IMR-90 (cell line): ENCODE measurements at regions not wholly inside any gene's neighbourhood (a gene's known extent, or its start where the extent isn't known, plus 50 kb on each side); places are given as distances from the start of the nearest gene placed in this dataset.

ENCODE experiments used
- ATAC-seq: fragments of 200-7000 bp; cut with Tn5 transposase; 2 replicates; pipeline ENCODE4 v1.9.1; 2020; ENCODE audit warnings: low read depth, mild to moderate bottlenecking, moderate library complexity
- BruUV-seq: library from RNA; stranded (reverse); fragments of 400-500 nt; replicated peaks from 2 replicates; lab custom pipeline; 2021; lab: Mats Ljungman, UMichigan
- CTCF ChIA-PET: fragments of 300-600 bp; formaldehyde crosslinking; extraction: SDS; loops from one replicate; lab custom pipeline; 2021; ENCODE audit warnings: antibody characterized with exemption; lab: Yijun Ruan, JAX
- POLR2A ChIA-PET: fragments of 300-600 bp; sonication (Branson Sonifier 250); formaldehyde crosslinking; loops from one replicate; lab custom pipeline; 2022; ENCODE audit warnings: antibody characterized with exemption; ENCODE audit not compliant: unreplicated experiment; lab: Charles Lee
- DNase-seq: peaks from one replicate; pipeline ENCODE4 v3.0.0; 2013
- H2AFZ ChIP-seq: replicated peaks from 2 replicates; pipeline ENCODE3; 2013; ENCODE audit warnings: low read length, mild to moderate bottlenecking; ENCODE audit not compliant: poor library complexity
- H2AK5ac ChIP-seq: 2 replicates; pipeline ENCODE4 v1.6.1; 2013; ENCODE audit warnings: low read depth, low read length, inconsistent platforms
- H2AK9ac ChIP-seq: replicated peaks from 2 replicates; pipeline ENCODE3; 2013; ENCODE audit warnings: mild to moderate bottlenecking, low read depth, low read length, moderate library complexity; ENCODE audit not compliant: poor library complexity
- H2BK120ac ChIP-seq: 2 replicates; pipeline ENCODE4 v1.6.1; 2013; ENCODE audit warnings: low read depth, low read length, inconsistent platforms
- H2BK15ac ChIP-seq: 3 replicates; pipeline ENCODE4 v1.6.1; 2013; ENCODE audit warnings: low read depth, low read length, inconsistent platforms
- H2BK20ac ChIP-seq: 2 replicates; pipeline ENCODE4 v1.6.1; 2013; ENCODE audit warnings: low read depth, mild to moderate bottlenecking, inconsistent platforms, low read length, moderate library complexity
- H2BK5ac ChIP-seq: 2 replicates; pipeline ENCODE4 v1.6.1; 2013; ENCODE audit warnings: mild to moderate bottlenecking, low read depth, low read length, inconsistent platforms; ENCODE audit not compliant: poor library complexity, severe bottlenecking
- H3K14ac ChIP-seq: replicated peaks from 2 replicates; pipeline ENCODE4 v1.6.1; 2013; ENCODE audit warnings: low read depth, low read length, inconsistent platforms
- H3K18ac ChIP-seq: 2 replicates; pipeline ENCODE4 v1.6.1; 2013; ENCODE audit warnings: low read depth, low read length, control low read depth
- H3K23ac ChIP-seq: 2 replicates; pipeline ENCODE4 v1.6.1; 2013; ENCODE audit warnings: low read depth, low read length, inconsistent platforms
- H3K27ac ChIP-seq: 2 replicates; pipeline ENCODE4 v1.5.1; 2013; ENCODE audit warnings: mild to moderate bottlenecking, control low read depth, low read length; ENCODE audit not compliant: insufficient read depth
- H3K27me3 ChIP-seq: 2 replicates; pipeline ENCODE4 v1.6.1; 2013; ENCODE audit warnings: low read length; ENCODE audit not compliant: control insufficient read depth, insufficient read depth
- H3K36me3 ChIP-seq: 2 replicates; pipeline ENCODE4 v1.6.1; 2013; ENCODE audit warnings: low read length, mixed read lengths; ENCODE audit not compliant: control insufficient read depth, insufficient read depth
- H3K4ac ChIP-seq: 2 replicates; pipeline ENCODE4 v1.6.1; 2013; ENCODE audit warnings: low read depth, low read length, inconsistent platforms
- H3K4me1 ChIP-seq: 2 replicates; pipeline ENCODE4 v1.6.1; 2013; ENCODE audit warnings: low read length, mixed read lengths; ENCODE audit not compliant: control insufficient read depth, insufficient read depth
- H3K4me2 ChIP-seq: 2 replicates; pipeline ENCODE4 v1.6.1; 2013; ENCODE audit warnings: low read depth, mild to moderate bottlenecking, control low read depth, low read length, moderate library complexity
- H3K4me3 ChIP-seq: 2 replicates; pipeline ENCODE4 v1.5.1; 2013; ENCODE audit warnings: low read depth, mild to moderate bottlenecking, control low read depth, low read length, moderate library complexity; ENCODE audit not compliant: insufficient read depth
- H3K56ac ChIP-seq: 2 replicates; pipeline ENCODE4 v1.6.1; 2013; ENCODE audit warnings: low read length, inconsistent platforms; ENCODE audit not compliant: insufficient read depth; ENCODE audit errors: extremely low read depth
- H3K79me1 ChIP-seq, 2 experiments: 2 replicates each; pipeline ENCODE4 v1.6.1; 2013; ENCODE audit warnings: low read length in 2 of 2, inconsistent platforms in 1 of 2, low read depth in 1 of 2
- H3K9ac ChIP-seq: 2 replicates; pipeline ENCODE4 v1.6.1; 2013; ENCODE audit warnings: low read depth, low read length, control low read depth
- H3K9me1 ChIP-seq: 2 replicates; pipeline ENCODE4 v1.6.1; 2013; ENCODE audit warnings: low read length, inconsistent platforms; ENCODE audit not compliant: insufficient read depth
- H3K9me3 ChIP-seq: 2 replicates; pipeline ENCODE4 v1.6.1; 2013; ENCODE audit warnings: low read length; ENCODE audit not compliant: control insufficient read depth, insufficient read depth
- H4K20me1 ChIP-seq: 2 replicates; pipeline ENCODE4 v1.6.1; 2013; ENCODE audit warnings: low read length, inconsistent platforms; ENCODE audit not compliant: insufficient read depth
- H4K5ac ChIP-seq: 2 replicates; pipeline ENCODE4 v1.6.1; 2013; ENCODE audit warnings: mild to moderate bottlenecking, low read depth, low read length, control low read depth
- H4K8ac ChIP-seq, 2 experiments: 2 replicates each; pipeline ENCODE4 v1.6.1; 2013; ENCODE audit warnings: low read depth in 2 of 2, low read length in 2 of 2, control low read depth in 1 of 2, inconsistent platforms in 1 of 2
- H4K91ac ChIP-seq: 2 replicates; pipeline ENCODE4 v1.6.1; 2013; ENCODE audit warnings: low read depth, low read length, inconsistent platforms; ENCODE audit not compliant: insufficient read depth
- BHLHE40 ChIP-seq: fragments of 150-350 bp; IDR thresholded peaks from 2 replicates; pipeline ENCODE4 v1.6.1; 2016; ENCODE audit warnings: mild to moderate bottlenecking, low read depth, low read length
- CEBPB ChIP-seq: IDR thresholded peaks from 2 replicates; pipeline ENCODE4 v1.6.1; 2012; ENCODE audit warnings: low read depth, low read length, improper control_type of control experiment
- CHD1 ChIP-seq: IDR thresholded peaks from 2 replicates; pipeline ENCODE4 v1.6.1; 2012; ENCODE audit warnings: low read depth, low read length, improper control_type of control experiment
- FOS ChIP-seq: fragments of 150-350 bp; IDR thresholded peaks from 2 replicates; pipeline ENCODE4 v1.6.1; 2016; ENCODE audit warnings: low read depth, low read length
- MAFK ChIP-seq: IDR thresholded peaks from 2 replicates; pipeline ENCODE4 v1.6.1; 2012; ENCODE audit warnings: low read depth, low read length, improper control_type of control experiment
- MAZ ChIP-seq: IDR thresholded peaks from 2 replicates; pipeline ENCODE4 v1.6.1; 2012; ENCODE audit warnings: low read depth, mild to moderate bottlenecking, low read length, improper control_type of control experiment, moderate library complexity, borderline replicate concordance
- MXI1 ChIP-seq: IDR thresholded peaks from 2 replicates; pipeline ENCODE4 v1.6.1; 2012; ENCODE audit warnings: low read depth, mild to moderate bottlenecking, low read length, moderate library complexity, borderline replicate concordance
- NFE2L2 ChIP-seq: fragments of 150-350 bp; IDR thresholded peaks from 2 replicates; pipeline ENCODE4 v1.6.1; 2016; ENCODE audit warnings: low read depth, mild to moderate bottlenecking, low read length
- POLR2A ChIP-seq: IDR thresholded peaks from 2 replicates; pipeline ENCODE4 v1.6.1; 2012; ENCODE audit warnings: mild to moderate bottlenecking, low read depth, low read length
- RAD21 ChIP-seq: IDR thresholded peaks from 2 replicates; pipeline ENCODE4 v1.6.1; 2012; ENCODE audit warnings: low read length, improper control_type of control experiment
- RCOR1 ChIP-seq: IDR thresholded peaks from 2 replicates; pipeline ENCODE4 v1.6.1; 2012; ENCODE audit warnings: mild to moderate bottlenecking, low read length, improper control_type of control experiment; ENCODE audit not compliant: insufficient replicate concordance
- RFX5 ChIP-seq: IDR thresholded peaks from 2 replicates; pipeline ENCODE4 v1.8.0; 2012; ENCODE audit warnings: low read depth, mild to moderate bottlenecking, low read length, moderate library complexity
- SMC3 ChIP-seq: fragments of 150-350 bp; IDR thresholded peaks from 2 replicates; pipeline ENCODE4 v1.6.1; 2016; ENCODE audit warnings: low read depth, mild to moderate bottlenecking, antibody characterized with exemption, low read length, moderate library complexity
- dilution Hi-C: fragments of 300-500 bp; cut with HindIII; formaldehyde crosslinking; loops from one replicate; pipeline ENCODE4 v1.14.3; 2018; ENCODE audit warnings: low sequenced_read_pairs; ENCODE audit not compliant: unreplicated experiment
- in situ Hi-C: fragments of 300-500 bp; cut with MboI; formaldehyde crosslinking; loops from 3 replicates; pipeline ENCODE4 v1.14.3; 2019; ENCODE audit warnings: low sequenced_read_pairs, inconsistent platforms, mixed read lengths
- intact Hi-C: fragments of 100-400 bp; cut with micrococcal nuclease; formaldehyde crosslinking; loops from 2 replicates; pipeline ENCODE4 v1.10.0; 2022
- TF ChIP-seq, protein P1 (sequence below): conservative IDR thresholded peaks from 2 replicates; pipeline ENCODE4 v1.5.1; 2012; ENCODE audit warnings: mild to moderate bottlenecking, low read depth, low read length, improper control_type of control experiment
- TF ChIP-seq, protein P2 (sequence below): fragments of 150-350 bp; IDR thresholded peaks from 2 replicates; pipeline ENCODE4 v1.6.1; 2016; ENCODE audit warnings: low read depth, mild to moderate bottlenecking, low read length, moderate library complexity, borderline replicate concordance
- TF ChIP-seq, protein P3 (sequence below): fragments of 150-350 bp; IDR thresholded peaks from 2 replicates; pipeline ENCODE4 v1.6.1; 2017; ENCODE audit warnings: mild to moderate bottlenecking, antibody characterized with exemption, low read length, low read depth

DNA sequence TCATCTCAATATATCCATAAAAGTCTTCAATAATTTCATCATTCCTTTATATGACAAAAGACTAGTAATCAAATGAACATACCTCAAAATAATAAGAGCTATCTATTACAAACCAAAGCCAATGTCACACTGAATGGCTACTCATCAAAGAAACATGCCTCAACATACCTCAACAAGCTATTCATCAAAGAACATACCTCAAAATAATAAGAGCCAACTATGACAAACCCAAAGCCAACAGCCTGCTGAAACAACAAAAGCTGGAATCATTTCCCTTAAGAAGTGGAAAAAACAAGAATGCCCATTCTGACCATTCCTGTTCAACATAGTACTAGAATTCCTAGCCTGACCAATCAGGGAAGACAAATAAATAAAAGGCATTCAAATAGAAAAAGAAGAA, 1373.7 kb downstream of the BRINP3 start:
- dilution Hi-C loops, result no loop called here
- H3K4ac ChIP-seq, result no peak overlapping the region
- DNase-seq, result peak; percentile 4
- H3K23ac ChIP-seq, result no peak overlapping the region
- no peaks in the 10 kb centered on the region for H3K27me3 ChIP-seq
- no peak overlapping the region for H3K4me2 ChIP-seq
- H2AK9ac ChIP-seq, result no peak overlapping the region
- no peak for ATAC-seq
- H2AK5ac ChIP-seq, result no peak overlapping the region
- intact Hi-C loops, result no loop called here
- H4K5ac ChIP-seq, result no peak overlapping the region
- H3K14ac ChIP-seq, result no peak overlapping the region
- no peaks in the 10 kb centered on the region for H3K36me3 ChIP-seq
- H3K18ac ChIP-seq, result no peak overlapping the region
- TF ChIP-seq NFE2L2 (no peak), POLR2A (no peak), SMC3 (no peak), RCOR1 (no peak), MAFK (no peak), BHLHE40 (no peak), CHD1 (no peak), MAZ (no peak), MXI1 (no peak), FOS (no peak), RAD21 (no peak), RFX5 (no peak), CEBPB (no peak)
- TF ChIP-seq, protein P1, sequence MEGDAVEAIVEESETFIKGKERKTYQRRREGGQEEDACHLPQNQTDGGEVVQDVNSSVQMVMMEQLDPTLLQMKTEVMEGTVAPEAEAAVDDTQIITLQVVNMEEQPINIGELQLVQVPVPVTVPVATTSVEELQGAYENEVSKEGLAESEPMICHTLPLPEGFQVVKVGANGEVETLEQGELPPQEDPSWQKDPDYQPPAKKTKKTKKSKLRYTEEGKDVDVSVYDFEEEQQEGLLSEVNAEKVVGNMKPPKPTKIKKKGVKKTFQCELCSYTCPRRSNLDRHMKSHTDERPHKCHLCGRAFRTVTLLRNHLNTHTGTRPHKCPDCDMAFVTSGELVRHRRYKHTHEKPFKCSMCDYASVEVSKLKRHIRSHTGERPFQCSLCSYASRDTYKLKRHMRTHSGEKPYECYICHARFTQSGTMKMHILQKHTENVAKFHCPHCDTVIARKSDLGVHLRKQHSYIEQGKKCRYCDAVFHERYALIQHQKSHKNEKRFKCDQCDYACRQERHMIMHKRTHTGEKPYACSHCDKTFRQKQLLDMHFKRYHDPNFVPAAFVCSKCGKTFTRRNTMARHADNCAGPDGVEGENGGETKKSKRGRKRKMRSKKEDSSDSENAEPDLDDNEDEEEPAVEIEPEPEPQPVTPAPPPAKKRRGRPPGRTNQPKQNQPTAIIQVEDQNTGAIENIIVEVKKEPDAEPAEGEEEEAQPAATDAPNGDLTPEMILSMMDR, result no peak
- TF ChIP-seq, protein P2, sequence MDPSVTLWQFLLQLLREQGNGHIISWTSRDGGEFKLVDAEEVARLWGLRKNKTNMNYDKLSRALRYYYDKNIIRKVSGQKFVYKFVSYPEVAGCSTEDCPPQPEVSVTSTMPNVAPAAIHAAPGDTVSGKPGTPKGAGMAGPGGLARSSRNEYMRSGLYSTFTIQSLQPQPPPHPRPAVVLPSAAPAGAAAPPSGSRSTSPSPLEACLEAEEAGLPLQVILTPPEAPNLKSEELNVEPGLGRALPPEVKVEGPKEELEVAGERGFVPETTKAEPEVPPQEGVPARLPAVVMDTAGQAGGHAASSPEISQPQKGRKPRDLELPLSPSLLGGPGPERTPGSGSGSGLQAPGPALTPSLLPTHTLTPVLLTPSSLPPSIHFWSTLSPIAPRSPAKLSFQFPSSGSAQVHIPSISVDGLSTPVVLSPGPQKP, result no peak
- TF ChIP-seq, protein P3, sequence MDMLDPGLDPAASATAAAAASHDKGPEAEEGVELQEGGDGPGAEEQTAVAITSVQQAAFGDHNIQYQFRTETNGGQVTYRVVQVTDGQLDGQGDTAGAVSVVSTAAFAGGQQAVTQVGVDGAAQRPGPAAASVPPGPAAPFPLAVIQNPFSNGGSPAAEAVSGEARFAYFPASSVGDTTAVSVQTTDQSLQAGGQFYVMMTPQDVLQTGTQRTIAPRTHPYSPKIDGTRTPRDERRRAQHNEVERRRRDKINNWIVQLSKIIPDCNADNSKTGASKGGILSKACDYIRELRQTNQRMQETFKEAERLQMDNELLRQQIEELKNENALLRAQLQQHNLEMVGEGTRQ, result no peak
- H3K9me1 ChIP-seq, result no peaks in the 10 kb centered on the region
- no peak overlapping the region for H4K8ac ChIP-seq
- BruUV-seq, result no TSS peak
- ChIA-PET CTCF (no interaction called here), POLR2A (no interaction called here)
- no peak overlapping the region for H2BK5ac ChIP-seq
- H4K20me1 ChIP-seq, result no peaks in the 10 kb centered on the region
- no peak overlapping the region for H2BK15ac ChIP-seq
- H3K9ac ChIP-seq, result no peak overlapping the region
- H2BK20ac ChIP-seq, result no peak overlapping the region
- H3K27ac ChIP-seq, result no peak overlapping the region
- H4K91ac ChIP-seq, result no peak overlapping the region
- H3K9me3 ChIP-seq, result no peaks in the 10 kb centered on the region
- H3K56ac ChIP-seq, result no peak overlapping the region
- no peak overlapping the region for H2AFZ ChIP-seq
- H3K4me1 ChIP-seq, result no peaks in the 10 kb centered on the region
- in situ Hi-C loops, result no loop called here
- H2BK120ac ChIP-seq, result no peak overlapping the region
- H3K79me1 ChIP-seq, result no peaks in the 10 kb centered on the region
- H3K4me3 ChIP-seq, result no peak overlapping the region
